GM12878 (cell line): ENCODE measurements at regions not wholly inside any gene's neighbourhood (a gene's known extent, or its start where the extent isn't known, plus 50 kb on each side); places are given as distances from the start of the nearest gene placed in this dataset.

Experiments used
- ATAC-seq: fragments of 200-7000 bp; cut with Tn5 transposase; 3 replicates; pipeline ENCODE4 v1.9.1; 2020; ENCODE audit warnings: mild to moderate bottlenecking, moderate library complexity
- BruUV-seq: library from RNA; stranded (reverse); fragments of 400-500 nt; replicated peaks from 2 replicates; lab custom pipeline; 2021; lab: Mats Ljungman, UMichigan
- CTCF ChIA-PET: fragments of 300-600 bp; sonication (Branson Sonifier 250); formaldehyde crosslinking; extraction: SDS; loops from one replicate; lab custom pipeline; 2021; ENCODE audit warnings: inconsistent platforms; lab: Yijun Ruan, JAX
- POLR2A ChIA-PET: fragments of 350-600 bp; formaldehyde crosslinking; extraction: SDS; loops from one replicate; lab custom pipeline; 2021; ENCODE audit warnings: inconsistent platforms; lab: Charles Lee
- RAD21 ChIA-PET: fragments of 300-600 bp; sonication (Branson Sonifier 250); formaldehyde crosslinking; loops from one replicate; lab custom pipeline; 2023; ENCODE audit warnings: antibody characterized with exemption; ENCODE audit not compliant: unreplicated experiment; lab: Charles Lee
- SMC1A ChIA-PET: fragments of 300-600 bp; sonication (Branson Sonifier 250); formaldehyde crosslinking; loops from one replicate; lab custom pipeline; 2023; ENCODE audit not compliant: unreplicated experiment, uncharacterized antibody; lab: Charles Lee
- DNase-seq: peaks from one replicate; pipeline ENCODE4 v3.0.0-alpha.2; 2011; ENCODE audit warnings: low read depth, low spot score
- FAIRE-seq: peaks from 3 replicates; lab custom pipeline; 2011; peaks lifted over from hg19 to GRCh38; lab: Jason Lieb, UNC
- H2AFZ ChIP-seq: 2 replicates; pipeline ENCODE4 v1.6.0; 2011; ENCODE audit warnings: low read depth, low read length, control low read depth; ENCODE audit not compliant: control insufficient read depth
- H3K27ac ChIP-seq: 2 replicates; pipeline ENCODE4 v1.5.1; 2011; ENCODE audit warnings: control low read depth; ENCODE audit not compliant: control insufficient read depth, insufficient read depth
- H3K27me3 ChIP-seq, 2 experiments: replicated peaks in 1 of 2; 2 replicates each; pipeline versions ENCODE4 v1.6.0 to v1.6.1; 2011; ENCODE audit warnings: low read length in 1 of 2; ENCODE audit not compliant: control insufficient read depth in 2 of 2, insufficient read depth in 2 of 2
- H3K36me3 ChIP-seq, 2 experiments: 2 replicates each; pipeline ENCODE4 v1.5.1; 2011; ENCODE audit warnings: low read length in 1 of 2; ENCODE audit not compliant: control insufficient read depth in 2 of 2, insufficient read depth in 2 of 2
- H3K4me1 ChIP-seq: 2 replicates; pipeline ENCODE4 v1.6.1; 2011; ENCODE audit warnings: mild to moderate bottlenecking, low read length, moderate library complexity, mixed read lengths; ENCODE audit not compliant: control insufficient read depth, insufficient read depth
- H3K4me2 ChIP-seq: 2 replicates; pipeline ENCODE4 v1.6.0; 2011; ENCODE audit warnings: control low read depth; ENCODE audit not compliant: control insufficient read depth, insufficient read depth
- H3K4me3 ChIP-seq: fragments of 200-600 bp; sonication (generic); 2 replicates; pipeline ENCODE4 v1.5.1; 2016
- H3K79me2 ChIP-seq: 2 replicates; pipeline ENCODE4 v1.6.0; 2011; ENCODE audit warnings: low read length; ENCODE audit not compliant: control insufficient read depth, insufficient read depth
- H3K9ac ChIP-seq: 2 replicates; pipeline ENCODE4 v1.8.0; 2011; ENCODE audit warnings: low read length, control low read depth, mixed read lengths; ENCODE audit not compliant: control insufficient read depth, insufficient read depth
- H3K9me3 ChIP-seq: replicated peaks from 3 replicates; pipeline ENCODE4 v1.5.1; 2011; ENCODE audit warnings: mild to moderate bottlenecking, low read length; ENCODE audit not compliant: control insufficient read depth, insufficient read depth
- H4K20me1 ChIP-seq: 2 replicates; pipeline ENCODE4 v1.6.0; 2011; ENCODE audit not compliant: control insufficient read depth, insufficient read depth
- ATF2 ChIP-seq: IDR thresholded peaks from 2 replicates; pipeline ENCODE4 v1.6.1; 2012; ENCODE audit warnings: low read length, inconsistent platforms
- BACH1 ChIP-seq: fragments of 450-650 bp; IDR thresholded peaks from 2 replicates; pipeline ENCODE4 v1.6.1; 2017; ENCODE audit warnings: mild to moderate bottlenecking, borderline replicate concordance
- CBX3 ChIP-seq: fragments of 200-600 bp; sonication (generic); IDR thresholded peaks from 2 replicates; pipeline ENCODE4 v1.6.1; 2016; ENCODE audit warnings: low read depth, borderline replicate concordance
- CBX5 ChIP-seq: sonication (generic); IDR thresholded peaks from 2 replicates; pipeline ENCODE4 v1.6.1; 2016; ENCODE audit warnings: low read depth, moderate library complexity, mild to moderate bottlenecking, inconsistent platforms
- FOS ChIP-seq: IDR thresholded peaks from 3 replicates; pipeline ENCODE4 v1.6.1; 2011; ENCODE audit warnings: borderline replicate concordance; ENCODE audit not compliant: insufficient read length; ENCODE audit errors: extremely low read depth
- KLF5 ChIP-seq: fragments of 450-650 bp; IDR thresholded peaks from 2 replicates; pipeline ENCODE4 v1.6.1; 2014; ENCODE audit warnings: mild to moderate bottlenecking; ENCODE audit not compliant: partially characterized antibody
- NR2C2 ChIP-seq: IDR thresholded peaks from 2 replicates; pipeline ENCODE4 v1.6.1; 2011; ENCODE audit warnings: borderline replicate concordance, low read depth; ENCODE audit not compliant: control insufficient read depth, insufficient read length
- RAD21 ChIP-seq: IDR thresholded peaks from 2 replicates; pipeline ENCODE4 v1.6.1; 2011; ENCODE audit warnings: mild to moderate bottlenecking, low read depth, low read length, moderate library complexity; ENCODE audit not compliant: insufficient read depth
- RCOR1 ChIP-seq: conservative IDR thresholded peaks from 2 replicates; pipeline ENCODE4 v1.6.1; 2012; ENCODE audit warnings: low read depth, low read length, improper control_type of control experiment
- SIX5 ChIP-seq: IDR thresholded peaks from 2 replicates; pipeline ENCODE4 v1.6.1; 2011; ENCODE audit warnings: mild to moderate bottlenecking, low read depth, low read length, moderate library complexity; ENCODE audit not compliant: severe bottlenecking
- TCF12 ChIP-seq: IDR thresholded peaks from 2 replicates; pipeline ENCODE4 v1.6.1; 2011; ENCODE audit warnings: low read depth, mild to moderate bottlenecking, low read length
- ZBED1 ChIP-seq: IDR thresholded peaks from 2 replicates; pipeline ENCODE4 v1.6.1; 2016; ENCODE audit warnings: borderline replicate concordance
- ZNF217 ChIP-seq: fragments of 450-650 bp; IDR thresholded peaks from 2 replicates; pipeline ENCODE4 v1.6.1; 2017; ENCODE audit warnings: antibody characterized with exemption, mild to moderate bottlenecking
- ZNF24 ChIP-seq: fragments of 450-650 bp; IDR thresholded peaks from 2 replicates; pipeline ENCODE4 v1.6.1; 2017; ENCODE audit warnings: antibody characterized with exemption, mild to moderate bottlenecking
- ZNF622 ChIP-seq: fragments of 450-650 bp; IDR thresholded peaks from 2 replicates; pipeline ENCODE4 v1.6.1; 2017; ENCODE audit warnings: mild to moderate bottlenecking, inconsistent platforms
- WGBS: methylation state at CpG from one replicate; pipeline ENCODE4 v1.1.6; 2016; ENCODE audit warnings: low lambda C conversion rate; ENCODE audit not compliant: insufficient replicate concordance, insufficient coverage; ENCODE audit errors: missing lambda C conversion rate; 5-methylcytosine and 5-hydroxymethylcytosine counted together
- in situ Hi-C: fragments of 300-500 bp; cut with MboI; formaldehyde crosslinking; loops from 9 replicates; pipeline ENCODE4 v1.14.3; 2018; ENCODE audit warnings: mixed read lengths
- intact Hi-C: fragments of 100-400 bp; cut with micrococcal nuclease; formaldehyde crosslinking; loops from one replicate; pipeline ENCODE4 v1.14.2; 2022; ENCODE audit not compliant: unreplicated experiment

GRCh38 chr12:87227162-87227561 is 802.0 kb downstream of the C12orf50 start:
- FAIRE-seq (no peak), ATAC-seq (no peak), DNase-seq (no peak)
- Histone ChIP-seq H3K4me3 (no peak overlapping the region), H3K4me1 (no peaks in the 10 kb centered on the region), H4K20me1 (no peaks in the 10 kb centered on the region), H3K4me2 (no peak overlapping the region), H3K79me2 (no peaks in the 10 kb centered on the region), H3K27me3 (no peaks in the 10 kb centered on the region), H2AFZ (no peak overlapping the region), H3K27ac (no peak overlapping the region), H3K9me3 (no peaks in the 10 kb centered on the region), H3K36me3 (no peaks in the 10 kb centered on the region), H3K9ac (no peak overlapping the region)
- no peak for TF ChIP-seq RAD21
- no peak for TF ChIP-seq ZNF24
- no peak for TF ChIP-seq ZBED1
- no peak for TF ChIP-seq FOS
- TF ChIP-seq CBX3, result no peak
- no peak for TF ChIP-seq ATF2
- no peak for TF ChIP-seq BACH1
- TF ChIP-seq KLF5, result no peak
- TF ChIP-seq ZNF622, result no peak
- no peak for TF ChIP-seq SIX5
- no peak for TF ChIP-seq TCF12
- no peak for TF ChIP-seq ZNF217
- no peak for TF ChIP-seq CBX5
- TF ChIP-seq NR2C2, result no peak
- no peak for TF ChIP-seq RCOR1
- ChIA-PET POLR2A (no interaction called here), RAD21 (no interaction called here), SMC1A (no interaction called here), CTCF (interaction anchor here (1.4 kb wide), 1 partner anchor 8 kb away, joined by 3 read pairs; no protein-coding TSS in a partner anchor)
- WGBS, result 14% methylated on average over 3 of the region's 3 CpGs
- intact Hi-C loops (no loop called here), in situ Hi-C loops (no loop called here)
- no TSS peak for BruUV-seq
